Nephron (organoid): ENCODE measurements at regions not wholly inside any gene's neighbourhood (a gene's known extent, or its start where the extent isn't known, plus 50 kb on each side); places are given as distances from the start of the nearest gene placed in this dataset.

Experiments used
- H3K27ac Mint-ChIP-seq, 3 experiments: 2 replicates each; pipeline ENCODE4 v1.8.0; 2020; ENCODE audit warnings: mixed read lengths in 3 of 3, mild to moderate bottlenecking in 2 of 3, moderate library complexity in 1 of 3
- H3K27me3 Mint-ChIP-seq: 2 replicates; pipeline ENCODE4 v1.8.0; 2021; ENCODE audit warnings: low read depth, mild to moderate bottlenecking, moderate library complexity, mixed read lengths
- H3K36me3 Mint-ChIP-seq: 2 replicates; pipeline ENCODE4 v1.8.0; 2020; ENCODE audit warnings: low read depth, mixed read lengths
- H3K4me1 Mint-ChIP-seq: 2 replicates; pipeline ENCODE4 v1.8.0; 2020; ENCODE audit warnings: mixed read lengths
- H3K4me3 Mint-ChIP-seq, 3 experiments: 2 replicates each; pipeline ENCODE4 v1.8.0; 2020; ENCODE audit warnings: mild to moderate bottlenecking in 3 of 3, mixed read lengths in 3 of 3, moderate library complexity in 2 of 3
- H3K9me3 Mint-ChIP-seq: 2 replicates; pipeline ENCODE4 v1.8.0; 2020; ENCODE audit warnings: mixed read lengths
- CTCF ChIP-seq, 3 experiments: fragments of 200-600 bp; sonication (generic); IDR thresholded peaks; one replicate each; pipeline ENCODE4 v1.5.0; 2021; ENCODE audit warnings: antibody characterized with exemption in 3 of 3; ENCODE audit not compliant: unreplicated experiment in 3 of 3

GRCh38 chrX:9349572-9350494 is 115.0 kb upstream of the TBL1X start:
- H3K36me3 Mint-ChIP-seq: no peaks in the 10 kb centered on the region
- peaks cover 9% of the 10 kb centered on the region for H3K9me3 Mint-ChIP-seq
- peaks cover 15% of the 10 kb centered on the region for H3K4me1 Mint-ChIP-seq
- H3K27ac Mint-ChIP-seq: no peak overlapping the region
- H3K27me3 Mint-ChIP-seq: peaks cover 6% of the 10 kb centered on the region
- H3K4me3 Mint-ChIP-seq: no peak overlapping the region
- TF ChIP-seq CTCF (IDR thresholded peaks at IDR 0.05; ENCODE audit: unreplicated experiment in 3 of 3): no peak

- no peak overlapping the region for H3K27ac Mint-ChIP-seq
- H3K4me3 Mint-ChIP-seq: no peak overlapping the region
- peaks cover 6% of the 10 kb centered on the region for H3K27me3 Mint-ChIP-seq
- H3K9me3 Mint-ChIP-seq: peaks cover 9% of the 10 kb centered on the region
- H3K4me1 Mint-ChIP-seq: peaks cover 15% of the 10 kb centered on the region
- no peak for TF ChIP-seq CTCF (IDR thresholded peaks at IDR 0.05; ENCODE audit: unreplicated experiment in 3 of 3)
- H3K36me3 Mint-ChIP-seq: no peaks in the 10 kb centered on the region
These were observed 113.7 kb upstream of the TBL1X start for GRCh38 chrX:9351126-9351525.

- peak overlapping the region in 1 of 3 experiments; percentile 59 for H3K27ac Mint-ChIP-seq
- no peaks in the 10 kb centered on the region for H3K36me3 Mint-ChIP-seq
- no peak overlapping the region for H3K4me3 Mint-ChIP-seq
- peaks cover 8% of the 10 kb centered on the region for H3K27me3 Mint-ChIP-seq
- H3K4me1 Mint-ChIP-seq: peaks cover 15% of the 10 kb centered on the region
- no peak for TF ChIP-seq CTCF (IDR thresholded peaks at IDR 0.05; ENCODE audit: unreplicated experiment in 3 of 3)
- H3K9me3 Mint-ChIP-seq: peaks cover 15% of the 10 kb centered on the region
These were observed 112.6 kb upstream of the TBL1X start for GRCh38 chrX:9352243-9352642.

GRCh38 chrX:9352694-9353411 is 112.0 kb upstream of the TBL1X start:
- peak overlapping the region; percentile 21 to 59 (median 52) for H3K27ac Mint-ChIP-seq
- no peak overlapping the region for H3K4me3 Mint-ChIP-seq
- H3K4me1 Mint-ChIP-seq: peaks cover 15% of the 10 kb centered on the region
- peaks cover 8% of the 10 kb centered on the region for H3K27me3 Mint-ChIP-seq
- no peak for TF ChIP-seq CTCF (IDR thresholded peaks at IDR 0.05; ENCODE audit: unreplicated experiment in 3 of 3)
- H3K36me3 Mint-ChIP-seq: no peaks in the 10 kb centered on the region
- H3K9me3 Mint-ChIP-seq: peaks cover 15% of the 10 kb centered on the region

- peaks cover 3% of the 10 kb centered on the region for H3K27me3 Mint-ChIP-seq
- peaks cover 15% of the 10 kb centered on the region for H3K4me1 Mint-ChIP-seq
- H3K4me3 Mint-ChIP-seq: no peak overlapping the region
- H3K27ac Mint-ChIP-seq: no peak overlapping the region
- H3K9me3 Mint-ChIP-seq: peaks cover 15% of the 10 kb centered on the region
- H3K36me3 Mint-ChIP-seq: no peaks in the 10 kb centered on the region
- TF ChIP-seq CTCF (IDR thresholded peaks at IDR 0.05; ENCODE audit: unreplicated experiment in 3 of 3): no peak
These were observed 109.9 kb upstream of the TBL1X start for GRCh38 chrX:9354918-9355317.
